HAP-1 (cell line): ENCODE measurements at regions not wholly inside any gene's neighbourhood (a gene's known extent, or its start where the extent isn't known, plus 50 kb on each side); places are given as distances from the start of the nearest gene placed in this dataset.

Source experiments
- DNase-seq, 2 experiments: peaks; one replicate each; pipeline ENCODE4 v3.0.0-alpha.2; 2016 to 2020; ENCODE audit warnings: low spot score in 2 of 2
- H3K27me3 ChIP-seq: fragments of 250-450 bp; sonication (Bioruptor Pico); 2 replicates; pipeline ENCODE4 v1.5.1; 2020; ENCODE audit warnings: low read depth, mild to moderate bottlenecking, moderate library complexity
- H3K36me3 ChIP-seq: fragments of 250-450 bp; sonication (Bioruptor Pico); replicated peaks from 2 replicates; pipeline ENCODE4 v1.5.1; 2020; ENCODE audit warnings: mild to moderate bottlenecking
- H3K4me1 ChIP-seq: fragments of 250-450 bp; sonication (Bioruptor Pico); 2 replicates; pipeline ENCODE4 v1.5.1; 2020; ENCODE audit warnings: mild to moderate bottlenecking
- H3K4me3 ChIP-seq: fragments of 250-450 bp; sonication (Bioruptor Pico); 2 replicates; pipeline ENCODE4 v1.5.1; 2020; ENCODE audit warnings: mild to moderate bottlenecking, moderate library complexity
- H3K9me3 ChIP-seq: fragments of 250-450 bp; sonication (Bioruptor Pico); 2 replicates; pipeline ENCODE4 v1.5.1; 2020; ENCODE audit warnings: mild to moderate bottlenecking, moderate library complexity
- in situ Hi-C: fragments of 300-500 bp; cut with MboI; formaldehyde crosslinking; loops from 3 replicates; pipeline ENCODE4 v1.14.3; 2020; ENCODE audit warnings: low sequenced_read_pairs, inconsistent platforms, mixed read lengths

DNA sequence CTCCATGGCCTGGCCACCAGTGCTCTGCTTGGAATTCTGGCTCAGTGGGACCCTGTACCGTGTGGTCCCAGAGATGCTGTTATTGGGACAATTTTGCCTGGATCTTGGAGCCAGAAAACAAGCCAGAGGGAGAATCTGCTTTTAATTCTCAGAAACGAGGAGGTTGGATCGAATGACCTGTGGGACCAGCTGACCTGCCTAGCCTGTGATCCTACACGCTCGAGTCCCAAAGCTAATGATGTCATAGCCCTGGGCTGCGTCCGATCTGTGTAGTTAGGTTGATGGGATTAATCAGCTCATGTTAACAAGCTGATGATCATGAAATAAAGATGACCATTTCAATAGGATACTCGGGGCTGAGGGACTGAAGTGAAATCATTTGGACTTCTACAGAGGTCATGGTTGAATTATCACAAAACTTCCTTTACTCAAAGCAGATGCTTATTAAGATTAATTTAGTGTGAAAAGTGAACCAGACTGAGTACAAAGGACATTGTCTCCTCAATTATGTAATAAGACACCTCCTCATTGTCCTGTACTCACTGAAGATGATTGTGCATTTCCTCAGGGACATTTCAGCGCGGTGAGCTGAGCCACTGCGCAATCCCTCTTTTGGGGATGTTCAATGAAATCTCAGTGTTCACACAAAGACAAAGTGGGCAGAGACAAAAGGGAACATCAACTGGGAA, 51.9 kb upstream of the STX18 start:
- no peaks in the 10 kb centered on the region for H3K27me3 ChIP-seq
- H3K36me3 ChIP-seq = no peaks in the 10 kb centered on the region; the same call in 1 of the 2 replicates
- H3K4me3 ChIP-seq = no peak overlapping the region
- no peak for DNase-seq
- H3K4me1 ChIP-seq = no peaks in the 10 kb centered on the region; the same call in 1 of the 2 replicates
- H3K9me3 ChIP-seq = peaks cover 8% of the 10 kb centered on the region; the same call in 1 of the 2 replicates
- in situ Hi-C loops = no loop called here

DNA sequence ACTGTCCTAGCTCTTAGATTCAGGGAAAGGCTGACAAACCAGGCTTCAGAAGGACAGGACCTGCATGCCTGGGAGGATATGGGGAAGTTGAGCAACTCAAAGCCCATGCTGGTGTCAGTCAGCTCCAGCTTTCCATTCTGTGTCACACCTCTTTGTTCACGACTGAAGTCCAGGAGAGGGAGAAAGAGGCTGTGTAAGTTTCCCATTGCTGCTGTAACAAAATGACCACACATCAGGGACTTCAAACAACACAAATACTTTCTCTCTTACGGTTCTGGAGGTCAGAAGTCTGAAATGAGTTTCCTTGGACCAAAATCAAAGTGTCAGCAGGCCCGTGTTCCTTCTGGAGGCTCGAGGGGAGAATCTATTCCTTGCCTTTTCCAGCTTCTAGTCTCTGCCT, 50.6 kb upstream of the STX18 start:
- Histone ChIP-seq H3K9me3 (peaks cover 8% of the 10 kb centered on the region; the same call in 1 of the 2 replicates), H3K27me3 (no peaks in the 10 kb centered on the region), H3K36me3 (no peaks in the 10 kb centered on the region; the same call in 1 of the 2 replicates), H3K4me1 (no peaks in the 10 kb centered on the region; the same call in 1 of the 2 replicates), H3K4me3 (no peak overlapping the region)
- in situ Hi-C loops = no loop called here
- no peak for DNase-seq
